22Rv1 (cell line): ENCODE measurements at regions not wholly inside any gene's neighbourhood (a gene's known extent, or its start where the extent isn't known, plus 50 kb on each side); places are given as distances from the start of the nearest gene placed in this dataset.

Source experiments
- H3K27ac ChIP-seq: fragments of 450-650 bp; 2 replicates; pipeline ENCODE4 v1.5.1; 2017
- ZFX ChIP-seq: fragments of 450-650 bp; IDR thresholded peaks from 2 replicates; pipeline ENCODE4 v1.6.1; 2017; ENCODE audit warnings: antibody characterized with exemption, borderline replicate concordance
- TF ChIP-seq, protein P1 (sequence below): fragments of 450-650 bp; IDR thresholded peaks from 2 replicates; pipeline ENCODE4 v1.5.1; 2017; ENCODE audit warnings: mild to moderate bottlenecking

DNA sequence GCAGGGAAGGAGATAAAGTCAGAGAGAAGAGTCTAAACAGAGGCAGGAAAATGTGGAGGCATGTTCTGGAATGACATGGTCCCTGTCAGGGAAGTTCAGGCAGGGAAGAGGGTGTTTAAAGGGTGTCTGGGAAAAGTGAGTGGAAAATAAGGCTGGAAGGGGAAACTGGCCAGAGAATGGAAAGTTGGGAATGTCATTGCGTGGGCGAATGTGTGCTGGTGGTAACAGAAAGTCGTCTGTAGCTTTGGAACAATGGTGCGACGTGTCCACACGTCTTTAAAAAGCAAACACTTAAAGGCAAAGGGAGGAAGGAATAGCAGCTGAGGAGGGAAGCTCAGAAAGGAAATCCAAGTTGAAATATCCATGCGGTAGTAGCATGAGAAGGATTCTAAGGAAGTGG, 469.5 kb upstream of the SALL3 start:
- no peak overlapping the region for H3K27ac ChIP-seq
- TF ChIP-seq, protein P1, sequence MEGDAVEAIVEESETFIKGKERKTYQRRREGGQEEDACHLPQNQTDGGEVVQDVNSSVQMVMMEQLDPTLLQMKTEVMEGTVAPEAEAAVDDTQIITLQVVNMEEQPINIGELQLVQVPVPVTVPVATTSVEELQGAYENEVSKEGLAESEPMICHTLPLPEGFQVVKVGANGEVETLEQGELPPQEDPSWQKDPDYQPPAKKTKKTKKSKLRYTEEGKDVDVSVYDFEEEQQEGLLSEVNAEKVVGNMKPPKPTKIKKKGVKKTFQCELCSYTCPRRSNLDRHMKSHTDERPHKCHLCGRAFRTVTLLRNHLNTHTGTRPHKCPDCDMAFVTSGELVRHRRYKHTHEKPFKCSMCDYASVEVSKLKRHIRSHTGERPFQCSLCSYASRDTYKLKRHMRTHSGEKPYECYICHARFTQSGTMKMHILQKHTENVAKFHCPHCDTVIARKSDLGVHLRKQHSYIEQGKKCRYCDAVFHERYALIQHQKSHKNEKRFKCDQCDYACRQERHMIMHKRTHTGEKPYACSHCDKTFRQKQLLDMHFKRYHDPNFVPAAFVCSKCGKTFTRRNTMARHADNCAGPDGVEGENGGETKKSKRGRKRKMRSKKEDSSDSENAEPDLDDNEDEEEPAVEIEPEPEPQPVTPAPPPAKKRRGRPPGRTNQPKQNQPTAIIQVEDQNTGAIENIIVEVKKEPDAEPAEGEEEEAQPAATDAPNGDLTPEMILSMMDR = no peak
- TF ChIP-seq ZFX = no peak

DNA sequence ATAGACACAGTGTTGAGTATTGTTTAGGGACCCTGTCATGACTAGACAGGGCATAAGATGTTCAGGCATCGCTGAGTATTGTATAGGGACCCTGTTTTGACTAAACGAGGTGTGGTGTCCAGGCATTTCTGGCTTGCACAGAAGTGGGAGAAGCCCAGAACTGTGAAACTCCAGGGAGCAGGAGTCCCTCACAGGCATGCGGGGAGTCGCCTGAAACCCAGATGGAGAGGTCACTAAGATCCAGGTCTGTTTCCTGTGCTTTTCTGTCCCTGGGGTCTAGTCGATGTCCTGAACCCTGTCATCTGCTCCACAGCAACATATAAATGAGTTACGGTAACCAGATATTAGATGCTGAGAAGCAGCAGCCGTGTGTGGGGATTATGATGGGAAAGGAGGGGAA, 469.0 kb upstream of the SALL3 start:
- H3K27ac ChIP-seq = no peak overlapping the region
- TF ChIP-seq ZFX = no peak
- TF ChIP-seq, protein P1 = no peak

DNA sequence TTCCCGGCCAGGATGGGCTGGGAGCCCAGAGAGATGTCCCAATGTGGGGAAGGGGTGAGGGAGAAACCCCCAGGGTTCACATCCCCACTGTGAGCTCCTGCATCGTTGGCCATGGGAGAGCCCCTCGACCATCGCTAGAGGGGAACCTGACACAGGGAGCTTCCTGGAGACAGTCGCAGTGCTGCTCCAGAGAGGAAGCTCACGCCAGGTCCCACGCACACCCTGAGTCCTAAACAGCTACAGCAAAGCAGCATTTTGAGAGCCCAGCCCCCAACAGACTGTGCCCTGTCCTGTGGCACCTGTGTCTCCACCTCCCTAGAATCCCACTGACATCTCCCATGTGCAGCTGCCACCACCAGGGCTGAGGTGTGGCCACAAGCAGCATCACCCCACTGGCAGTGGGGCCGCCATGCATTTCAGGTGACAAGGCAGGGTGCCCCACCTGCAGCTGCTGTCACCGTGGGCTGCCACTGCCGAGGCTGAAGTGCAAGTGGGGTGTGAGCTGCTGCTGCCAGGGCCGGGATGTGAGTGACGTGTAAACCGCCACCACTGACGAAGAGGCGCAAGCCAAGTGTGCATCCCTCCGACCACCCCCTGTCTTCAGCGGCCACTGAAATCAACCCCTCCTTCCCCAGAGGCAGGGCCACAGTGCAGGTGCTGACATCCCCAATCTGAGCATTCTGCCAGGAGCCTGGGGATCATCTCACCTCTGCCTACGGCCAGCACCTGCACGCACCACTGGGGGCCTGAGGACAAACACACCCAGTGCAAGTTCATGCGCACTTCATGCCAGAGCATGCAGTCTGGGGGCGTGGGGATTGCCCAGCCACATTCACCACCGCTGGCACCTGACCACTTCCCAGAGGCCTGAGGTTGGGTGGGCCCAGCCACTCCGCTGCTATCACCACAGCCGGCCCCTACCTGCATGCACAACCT, 467.7 kb upstream of the SALL3 start:
- no peak for TF ChIP-seq ZFX
- TF ChIP-seq, protein P1 = no peak
- H3K27ac ChIP-seq = no peak overlapping the region

DNA sequence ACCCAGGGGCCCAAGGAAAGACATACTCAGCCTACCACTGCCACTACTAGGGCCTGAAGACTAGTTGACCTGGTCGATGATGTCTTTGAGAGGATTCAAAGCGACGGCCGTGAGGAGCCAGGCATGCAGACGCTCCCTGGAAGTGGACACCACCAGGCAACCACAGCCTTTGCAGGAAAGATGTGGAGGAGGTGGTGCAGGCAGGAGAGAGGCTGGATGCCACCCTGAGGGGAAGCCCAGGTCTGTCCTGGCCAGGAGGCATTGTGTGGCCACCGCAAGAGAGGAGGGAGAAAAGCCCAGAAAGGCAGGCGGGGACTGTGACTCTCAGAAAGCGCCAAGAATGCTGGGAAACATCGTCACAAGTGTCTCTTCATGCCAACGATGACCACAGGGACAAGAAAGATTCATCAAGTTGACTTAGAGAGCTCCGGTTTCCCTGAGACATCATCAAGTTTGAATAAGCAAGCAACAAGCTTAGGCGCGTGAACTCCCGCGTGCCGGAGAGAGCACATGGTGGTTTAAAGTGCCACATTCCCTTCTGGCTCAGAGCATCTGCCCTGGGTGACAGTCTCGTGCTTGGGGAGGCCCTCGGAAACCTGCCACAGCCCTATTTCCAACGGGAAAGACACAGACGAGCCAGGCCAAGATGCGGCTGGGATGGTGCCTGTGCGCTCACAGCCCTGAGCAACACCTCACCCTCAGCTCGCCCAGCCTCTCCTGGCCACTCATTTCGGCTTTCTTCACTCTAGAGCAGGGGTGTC, 464.5 kb upstream of the SALL3 start:
- TF ChIP-seq, protein P1 = no peak
- no peak for TF ChIP-seq ZFX
- no peak overlapping the region for H3K27ac ChIP-seq

GRCh38 chr18:78517328-78517727, 462.3 kb upstream of the SALL3 start:
- H3K27ac ChIP-seq = no peak overlapping the region
- TF ChIP-seq ZFX = no peak
- TF ChIP-seq, protein P1 = no peak

- no peak overlapping the region for H3K27ac ChIP-seq
- TF ChIP-seq ZFX = no peak
- TF ChIP-seq, protein P1 = no peak
Observed at GRCh38 chr18:78517973-78518372, 461.6 kb upstream of the SALL3 start.

- no peak for TF ChIP-seq ZFX
- no peak overlapping the region for H3K27ac ChIP-seq
Observed at GRCh38 chr18:78518805-78519204, 460.8 kb upstream of the SALL3 start.
